Ecto neural progenitor cell (in vitro differentiated cells): ENCODE measurements at regions not wholly inside any gene's neighbourhood (a gene's known extent, or its start where the extent isn't known, plus 50 kb on each side); places are given as distances from the start of the nearest gene placed in this dataset.

ENCODE experiments used
- DNase-seq: peaks from one replicate; pipeline ENCODE4 v3.0.0-alpha.2; 2018; ENCODE audit warnings: low spot score

- no peak for DNase-seq
Observed at GRCh38 chr15:46420990-46421389, 786.2 kb downstream of the SQOR start.

- no peak for DNase-seq
Observed at GRCh38 chr15:46441294-46442062, 806.6 kb downstream of the SQOR start.

DNA sequence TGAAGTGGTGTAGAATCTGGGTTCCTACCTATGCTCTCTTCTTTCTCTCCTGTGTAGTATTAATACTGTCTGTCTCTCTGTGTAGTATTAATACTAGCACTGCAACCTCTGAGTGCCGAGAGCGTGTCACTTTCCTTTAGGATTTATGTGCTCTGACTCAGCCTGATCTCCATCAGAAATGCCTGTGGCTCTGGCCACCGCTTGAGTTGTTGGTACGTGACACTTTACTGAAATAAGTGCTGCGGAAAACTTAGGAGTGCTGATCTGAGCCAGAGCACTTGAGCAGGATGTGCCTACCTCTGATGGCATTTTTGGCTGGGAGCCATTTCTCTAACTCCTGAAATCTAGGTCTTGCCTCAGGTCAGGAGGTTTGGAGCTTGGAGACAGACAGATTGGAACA, 807.4 kb downstream of the SQOR start:
- no peak for DNase-seq

GRCh38 chr15:46442901-46443590, 808.2 kb downstream of the SQOR start:
- no peak for DNase-seq

- no peak for DNase-seq
Observed at GRCh38 chr15:46450112-46450809, 815.4 kb downstream of the SQOR start.

GRCh38 chr15:46450810-46451182, 816.0 kb downstream of the SQOR start:
- no peak for DNase-seq

DNA sequence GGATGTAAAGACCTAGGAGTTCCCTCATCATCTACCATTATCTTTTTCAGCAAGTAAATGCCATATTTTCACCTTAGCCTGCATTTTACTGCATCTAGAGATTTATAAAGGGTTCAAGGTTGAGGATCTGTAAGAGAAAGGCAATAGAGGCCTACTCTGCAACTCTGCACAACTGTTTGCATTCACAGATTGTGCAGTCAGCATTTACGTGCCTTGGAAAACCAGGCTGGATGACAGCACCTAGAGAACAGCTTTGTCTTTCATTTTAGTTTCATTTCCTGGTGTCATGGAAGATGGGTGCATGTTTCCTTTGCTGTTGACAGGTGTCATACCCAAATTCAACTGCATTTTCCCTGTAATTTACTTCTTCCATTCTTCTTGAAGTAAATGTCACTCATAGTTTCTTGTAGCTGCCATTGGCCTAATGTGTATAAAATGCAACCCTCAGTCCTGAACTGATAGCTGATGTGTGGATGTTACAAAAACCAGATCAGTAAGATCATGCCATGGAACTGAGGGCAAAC, 817.5 kb downstream of the SQOR start:
- DNase-seq = no peak

GRCh38 chr15:46456456-46456855, 821.6 kb downstream of the SQOR start:
- DNase-seq = no peak

DNA sequence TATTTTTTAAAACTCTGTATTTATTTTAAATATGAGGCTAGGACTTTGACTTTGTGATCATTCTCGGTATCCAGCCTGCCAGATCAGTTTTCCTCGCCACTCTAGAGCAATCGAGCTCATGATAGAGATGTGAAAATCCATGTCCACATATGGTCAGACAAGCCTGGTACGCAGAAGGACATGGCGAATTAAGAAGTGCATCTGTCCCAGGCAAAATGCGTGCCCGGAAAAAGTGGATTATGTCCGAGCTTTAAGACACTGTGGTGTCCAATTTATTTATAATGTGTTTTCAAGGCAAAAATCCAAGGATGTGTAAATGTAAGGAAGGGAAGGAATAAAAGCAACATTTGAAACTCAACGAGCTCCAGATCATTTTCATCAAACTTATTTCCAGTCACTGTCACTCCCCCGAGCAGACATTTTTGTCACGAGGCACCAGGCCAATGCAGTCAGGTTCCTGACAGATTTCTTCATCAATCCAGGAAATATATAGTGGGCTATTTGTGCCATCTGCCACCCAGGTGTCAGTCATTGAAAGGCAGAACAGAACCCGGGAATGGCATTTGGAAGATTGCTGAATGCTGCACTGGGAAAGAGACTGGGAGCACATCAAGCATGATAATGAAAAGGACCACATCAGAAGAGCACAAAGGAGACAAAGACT, 825.7 kb downstream of the SQOR start:
- no peak for DNase-seq

DNA sequence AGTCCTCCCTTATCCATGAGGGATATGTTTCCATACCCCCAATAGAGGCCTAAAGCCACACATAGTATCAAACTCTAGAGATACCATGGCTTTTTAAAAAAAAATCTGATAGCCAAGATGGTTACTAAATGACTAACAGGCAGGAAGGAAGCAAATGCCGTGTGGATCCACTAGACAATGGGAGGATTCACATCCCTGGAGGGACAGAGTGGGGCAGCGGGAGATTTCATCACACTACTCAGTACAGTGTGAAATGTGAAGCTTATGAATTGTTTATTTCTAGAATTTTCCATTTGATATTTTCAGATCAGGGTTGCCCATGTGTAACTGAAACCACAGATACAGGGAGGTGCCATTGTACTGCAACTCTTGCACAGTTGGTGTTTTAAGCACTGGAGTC, 826.6 kb downstream of the SQOR start:
- no peak for DNase-seq

DNA sequence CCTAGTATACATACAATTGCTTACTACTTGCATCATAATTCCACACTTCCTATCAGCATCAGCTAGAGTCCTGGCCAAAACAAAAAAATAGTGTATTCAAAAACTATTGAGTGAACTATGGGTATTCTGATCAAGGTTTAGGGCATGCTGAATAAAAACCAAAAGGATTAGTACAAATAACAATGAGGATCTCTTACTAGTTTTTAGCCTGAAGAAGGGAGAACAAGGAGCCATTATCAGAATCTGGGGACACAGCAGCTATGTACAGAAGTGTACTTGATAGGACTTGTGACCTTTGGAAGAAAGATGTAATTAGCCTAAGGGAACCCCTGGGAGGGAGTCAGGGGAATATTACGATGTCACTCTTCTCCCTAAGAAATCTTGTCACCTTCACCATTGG, 832.2 kb downstream of the SQOR start:
- DNase-seq = no peak

- DNase-seq = no peak
Observed at GRCh38 chr15:46471096-46471495, 836.3 kb downstream of the SQOR start.

DNA sequence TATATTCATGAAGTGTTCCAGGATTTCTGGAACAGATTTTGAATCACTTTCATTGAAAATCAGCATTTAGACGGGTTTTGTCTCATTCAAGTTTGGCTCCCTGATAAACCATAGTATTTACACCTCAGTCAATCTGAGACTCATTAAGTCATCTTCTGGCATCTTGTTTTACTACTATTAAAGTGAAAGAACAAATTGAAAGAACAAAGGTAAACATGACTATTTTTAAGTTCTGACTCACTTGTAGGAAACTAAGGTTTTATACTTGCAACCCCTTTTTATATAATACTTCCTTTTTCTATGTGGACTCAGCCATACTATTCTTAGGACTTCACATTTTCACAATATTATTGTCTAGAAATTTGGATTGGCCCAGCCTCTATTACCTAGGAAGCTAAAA, 854.4 kb downstream of the SQOR start:
- no peak for DNase-seq

GRCh38 chr15:46496491-46497115, 861.8 kb downstream of the SQOR start:
- no peak for DNase-seq

GRCh38 chr15:46502667-46503066, 867.8 kb downstream of the SQOR start:
- DNase-seq = no peak

GRCh38 chr15:46518381-46518780, 883.6 kb downstream of the SQOR start:
- no peak for DNase-seq

GRCh38 chr15:46523701-46524100, 888.9 kb downstream of the SQOR start:
- DNase-seq = no peak

- no peak for DNase-seq
Observed at GRCh38 chr15:46525984-46526725, 891.3 kb downstream of the SQOR start.

DNA sequence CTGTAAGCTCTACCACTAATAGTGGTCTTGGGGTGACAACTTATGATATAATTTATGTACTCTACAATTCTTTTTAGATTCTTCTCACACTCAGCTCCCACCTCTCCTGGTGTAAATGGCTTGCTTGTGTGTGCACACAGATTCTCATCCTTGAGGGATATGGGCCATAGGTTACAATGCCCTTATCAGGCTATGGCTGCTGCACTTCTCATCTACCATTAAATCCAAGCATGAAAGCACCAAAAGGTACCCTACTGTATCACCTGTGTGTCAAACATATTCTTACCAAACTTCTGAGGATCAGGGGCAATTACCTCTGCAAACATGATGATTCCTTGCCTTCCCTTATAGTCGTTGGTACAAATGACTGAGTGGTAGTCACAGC, 891.9 kb downstream of the SQOR start:
- no peak for DNase-seq

- DNase-seq = no peak
Observed at GRCh38 chr15:46543626-46544025, 908.8 kb downstream of the SQOR start.

GRCh38 chr15:46548989-46549388, 914.2 kb downstream of the SQOR start:
- no peak for DNase-seq
